Gastrocnemius medialis (tissue), 4 donors: ENCODE measurements at regions not wholly inside any gene's neighbourhood (a gene's known extent, or its start where the extent isn't known, plus 50 kb on each side); places are given as distances from the start of the nearest gene placed in this dataset.

ENCODE experiments used
- CTCF ChIP-seq, 5 experiments: fragments of 450-650 bp in 3 of 5; fragments of 200-600 bp in 2 of 5; sonication (generic) in 2 of 5; IDR thresholded peaks in 4 of 5; conservative IDR thresholded peaks in 1 of 5; 1 replicate in 4 of 5; 2 replicates in 1 of 5; pipeline ENCODE4 v1.5.1; 2016 to 2019; ENCODE audit warnings: antibody characterized with exemption in 5 of 5, mild to moderate bottlenecking in 3 of 5, moderate library complexity in 3 of 5
- POLR2A ChIP-seq, 2 donors: fragments of 450-650 bp; IDR thresholded peaks; one replicate each; pipeline ENCODE4 v1.6.1; 2017; ENCODE audit warnings: antibody characterized with exemption in 2 of 2, mild to moderate bottlenecking in 2 of 2, moderate library complexity in 2 of 2

DNA sequence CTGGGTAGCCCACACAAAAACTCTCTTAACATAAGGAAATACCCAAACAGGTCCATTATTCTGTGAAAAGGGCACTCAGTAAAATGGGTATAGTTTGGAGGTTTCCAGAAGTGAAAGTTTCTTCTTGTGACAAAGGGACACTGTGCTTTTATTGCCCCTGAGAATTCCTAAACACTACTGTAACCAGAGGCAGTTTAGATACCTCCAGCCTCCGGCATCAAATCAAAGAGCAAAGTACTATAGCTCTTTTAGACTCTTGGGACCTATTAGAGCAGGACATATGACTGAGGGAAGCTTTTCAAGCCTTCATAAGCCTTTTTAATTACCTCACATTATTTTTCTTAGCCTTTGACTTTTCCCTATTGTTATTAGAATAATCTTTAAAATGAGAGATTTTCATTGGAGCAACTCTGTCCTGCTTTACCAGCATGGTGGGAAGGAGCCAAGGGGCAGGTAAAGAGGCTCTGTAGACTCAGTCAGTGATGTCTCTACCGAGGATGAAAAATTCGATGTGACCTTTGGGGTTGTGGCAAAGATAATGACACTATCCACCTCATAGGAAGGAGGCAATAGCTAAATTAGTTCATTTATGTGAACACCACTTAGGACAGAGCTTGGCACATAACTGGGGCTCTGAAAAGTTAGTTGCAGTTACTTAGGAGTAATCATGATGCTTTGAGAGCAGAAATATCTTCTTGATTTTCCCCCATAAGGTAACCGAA, 85.1 kb downstream of the IFNG start:
- TF ChIP-seq CTCF (IDR thresholded peaks at IDR 0.05 in 4 of 5, conservative IDR thresholded peaks at IDR 0.05 in 1 of 5) (no peak), POLR2A (IDR thresholded peaks at IDR 0.05) (no peak)
